Frontal cortex (tissue), 3 donors: ENCODE measurements at regions not wholly inside any gene's neighbourhood (a gene's known extent, or its start where the extent isn't known, plus 50 kb on each side); places are given as distances from the start of the nearest gene placed in this dataset.

Experiments
- DNase-seq, 2 donors: peaks; one replicate each; pipeline ENCODE4 v3.0.0; 2012; ENCODE audit warnings: low spot score in 2 of 2
- FAIRE-seq: peaks from 2 replicates; lab custom pipeline; 2012; peaks lifted over from hg19 to GRCh38; lab: Jason Lieb, UNC
- donor health status: control.
- donor health status: control.
- donor health status: control.

DNA sequence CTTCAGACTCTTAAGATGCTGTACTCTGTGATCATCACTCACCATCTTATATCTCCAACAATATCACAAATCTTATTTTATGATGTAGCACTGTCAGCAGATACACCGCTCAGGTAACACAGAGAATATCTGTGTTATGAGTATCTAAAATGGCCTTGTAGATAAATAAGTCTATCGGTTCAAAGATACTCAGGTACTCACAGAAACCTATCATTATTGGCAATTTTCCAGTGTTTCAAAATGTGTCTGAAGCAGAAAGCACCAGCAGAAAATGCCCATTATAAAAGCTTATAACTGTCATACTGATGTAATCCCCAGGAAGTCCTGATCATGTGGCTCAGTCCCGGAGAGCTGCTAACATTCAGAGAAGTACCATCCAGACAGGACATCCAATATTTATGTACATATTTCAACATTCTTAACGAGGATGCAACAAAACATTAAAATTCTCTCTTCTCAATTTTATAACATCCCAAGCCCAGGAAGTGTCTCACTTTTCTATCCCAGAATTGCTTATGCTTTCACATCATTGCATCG is 190.7 kb upstream of the LMNTD1 start:
- FAIRE-seq: no peak
- no peak for DNase-seq

GRCh38 chr12:25744313-25744712 is 191.2 kb upstream of the LMNTD1 start:
- no peak for DNase-seq
- FAIRE-seq: no peak

DNA sequence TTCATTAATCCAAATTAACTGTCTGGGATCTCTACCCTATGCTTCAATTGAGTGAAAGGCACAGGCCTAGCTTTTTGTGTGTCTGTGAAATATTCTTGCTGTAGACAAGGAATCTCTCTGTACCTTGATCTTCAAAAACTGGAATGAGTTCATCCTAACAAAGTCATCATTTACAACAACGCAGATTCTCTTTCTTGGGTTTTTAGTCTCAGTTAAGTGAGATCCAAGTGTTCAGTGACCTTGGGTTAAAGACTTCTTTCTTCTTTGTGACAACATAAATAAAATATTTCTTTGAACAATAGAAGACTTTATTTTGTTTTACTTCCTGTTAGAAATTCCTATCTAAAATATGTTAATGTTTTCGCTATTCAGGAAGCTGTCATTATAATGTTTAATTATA is 192.2 kb upstream of the LMNTD1 start:
- FAIRE-seq (peak; percentile 56), DNase-seq (no peak)

DNA sequence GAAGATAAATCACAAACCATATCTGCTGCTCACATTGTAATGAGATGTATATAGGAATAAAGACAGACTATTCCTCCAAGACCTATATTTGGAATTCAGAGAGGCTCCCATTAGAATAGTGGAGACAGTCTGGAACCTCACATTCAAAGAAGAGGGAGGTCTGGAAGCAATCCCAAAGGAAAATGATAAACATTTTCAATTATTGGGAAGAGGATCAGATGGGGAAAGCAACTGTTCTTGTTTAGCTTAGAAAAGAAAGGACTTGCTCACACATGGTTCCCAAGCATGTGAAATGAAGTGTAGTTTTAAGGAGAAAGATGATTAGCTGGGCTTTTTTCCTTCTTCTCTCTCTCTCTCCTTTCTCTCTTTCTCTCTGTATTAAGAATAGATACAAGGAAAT is 193.0 kb upstream of the LMNTD1 start:
- no peak for DNase-seq
- no peak for FAIRE-seq

DNA sequence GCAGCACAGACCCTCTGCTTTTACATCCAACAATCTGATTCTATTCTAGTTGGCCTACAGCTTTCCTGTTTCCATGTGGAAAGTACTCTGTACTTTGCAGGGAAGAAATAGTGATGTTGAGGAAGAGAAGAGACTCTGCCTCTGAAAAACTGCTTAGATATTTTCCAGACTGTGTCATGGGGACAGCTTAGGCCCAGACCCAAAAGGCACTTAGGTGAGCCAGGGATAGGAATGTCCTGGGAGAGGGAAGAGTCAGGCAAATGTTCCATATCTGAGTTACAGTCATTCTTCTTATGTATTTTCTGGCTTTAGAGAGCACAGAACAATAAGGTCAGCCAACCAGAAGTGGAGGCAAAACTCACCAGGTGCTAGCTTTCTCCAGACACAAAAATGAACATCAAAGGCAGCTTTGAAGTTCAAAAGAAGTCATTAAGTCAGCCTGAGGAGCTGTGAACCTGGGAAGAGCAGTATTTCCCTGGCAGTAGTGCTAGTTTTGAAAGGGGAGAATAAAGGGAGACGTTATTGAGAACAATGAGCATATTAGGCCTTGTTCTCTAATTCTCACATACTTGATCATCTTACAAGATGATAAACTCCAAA is 199.7 kb upstream of the LMNTD1 start:
- FAIRE-seq (no peak), DNase-seq (no peak)

- DNase-seq: no peak
- no peak for FAIRE-seq
Observed at GRCh38 chr12:25755136-25755970, 202.3 kb upstream of the LMNTD1 start.

DNA sequence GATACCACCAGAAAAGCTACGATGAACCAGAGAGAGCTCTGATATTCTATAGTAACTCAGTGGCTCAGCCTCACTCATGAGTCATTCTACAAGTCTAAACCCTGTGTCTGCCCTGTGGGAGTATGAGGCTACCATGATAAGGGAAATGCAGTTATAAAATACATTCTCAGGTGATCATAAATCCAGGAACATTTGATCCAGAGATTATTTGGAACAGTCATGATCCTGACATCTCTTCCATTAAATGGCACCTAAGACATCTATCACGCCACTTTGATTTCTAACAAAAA is 202.6 kb upstream of the RASSF8 start:
- FAIRE-seq (no peak), DNase-seq (no peak)

GRCh38 chr12:25757037-25757665 is 201.3 kb upstream of the RASSF8 start:
- FAIRE-seq: no peak
- DNase-seq: no peak

DNA sequence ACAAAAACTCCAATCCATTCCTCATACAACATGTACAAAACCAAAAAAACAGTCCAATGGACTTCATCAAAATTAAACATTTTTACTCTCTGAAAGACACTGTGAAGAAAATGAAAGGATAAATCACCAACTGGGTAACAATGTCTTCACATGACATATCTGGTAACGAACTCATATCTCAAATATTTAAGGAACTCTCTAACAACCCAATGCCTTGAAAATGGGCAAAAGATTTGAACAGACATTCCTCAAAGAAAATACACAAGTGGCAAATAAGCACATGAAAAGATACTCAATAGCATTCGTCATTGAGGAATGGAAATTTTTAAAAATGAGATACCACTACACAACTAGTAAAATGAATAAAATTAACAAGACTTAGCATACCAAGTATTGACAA is 198.7 kb upstream of the RASSF8 start:
- DNase-seq (no peak), FAIRE-seq (no peak)

GRCh38 chr12:25761356-25761755 is 197.1 kb upstream of the RASSF8 start:
- DNase-seq (no peak), FAIRE-seq (no peak)

GRCh38 chr12:25764409-25764808 is 194.1 kb upstream of the RASSF8 start:
- DNase-seq (no peak), FAIRE-seq (no peak)

- no peak for FAIRE-seq
- no peak for DNase-seq
Observed at GRCh38 chr12:25764892-25765291, 193.6 kb upstream of the RASSF8 start.

DNA sequence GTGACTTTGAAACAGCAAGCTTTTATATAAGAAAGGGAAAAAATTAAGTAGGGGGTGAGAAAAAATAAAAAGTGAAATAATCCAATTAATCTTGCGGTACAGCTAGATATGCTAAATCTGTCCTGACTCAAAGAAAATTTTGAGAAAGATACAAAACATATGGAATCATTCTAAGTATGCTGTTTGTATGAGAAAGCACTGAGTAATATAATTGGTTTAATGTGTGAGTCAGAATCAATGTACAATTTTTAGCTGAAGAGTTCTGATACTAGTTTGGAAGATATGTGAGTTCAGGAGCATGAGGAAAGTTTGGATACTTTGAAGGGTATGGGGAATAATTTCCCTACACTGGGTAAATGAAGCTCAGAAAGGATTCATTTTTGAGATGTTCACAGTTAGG is 190.9 kb upstream of the RASSF8 start:
- no peak for FAIRE-seq
- no peak for DNase-seq

GRCh38 chr12:25768151-25768550 is 190.3 kb upstream of the RASSF8 start:
- no peak for DNase-seq
- FAIRE-seq: no peak

DNA sequence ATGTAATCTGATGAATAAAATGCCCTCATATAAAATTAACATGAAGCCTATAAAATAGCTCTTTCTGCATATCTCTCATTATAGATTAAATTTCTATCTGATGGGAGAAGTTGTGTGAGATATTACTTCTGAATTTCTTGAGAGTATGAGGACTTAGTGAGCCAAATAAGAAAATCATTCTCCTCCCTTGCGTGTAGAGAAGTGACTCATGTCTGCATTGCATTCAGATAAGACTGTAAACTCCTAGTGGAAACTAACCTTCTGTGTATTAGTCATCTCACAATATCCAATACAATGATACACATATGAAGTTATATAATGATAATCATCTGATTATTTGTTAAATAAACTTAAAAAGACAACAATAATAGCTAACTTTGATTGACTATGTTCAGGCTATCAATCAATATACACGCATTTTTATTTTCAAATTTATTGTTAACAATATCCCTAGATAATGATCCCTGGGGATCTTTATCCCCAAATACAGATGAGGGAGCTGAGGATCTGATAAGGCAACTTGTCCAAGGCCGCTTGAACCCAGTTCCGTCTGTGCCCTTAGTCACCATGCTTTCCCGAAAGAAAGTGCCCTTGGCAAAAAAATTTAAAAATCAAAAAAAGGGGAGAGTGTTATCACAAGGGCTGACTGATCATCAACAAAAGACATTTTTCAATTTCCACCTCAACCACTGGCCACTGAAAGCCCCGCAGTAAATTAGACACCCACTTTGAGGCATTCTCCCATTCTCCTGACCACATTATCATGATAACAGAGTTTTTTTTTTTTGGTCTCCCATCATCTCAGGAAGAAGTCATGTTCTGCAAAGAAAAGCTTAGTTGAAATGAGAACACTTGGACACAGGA is 189.2 kb upstream of the RASSF8 start:
- FAIRE-seq: no peak
- no peak for DNase-seq

DNA sequence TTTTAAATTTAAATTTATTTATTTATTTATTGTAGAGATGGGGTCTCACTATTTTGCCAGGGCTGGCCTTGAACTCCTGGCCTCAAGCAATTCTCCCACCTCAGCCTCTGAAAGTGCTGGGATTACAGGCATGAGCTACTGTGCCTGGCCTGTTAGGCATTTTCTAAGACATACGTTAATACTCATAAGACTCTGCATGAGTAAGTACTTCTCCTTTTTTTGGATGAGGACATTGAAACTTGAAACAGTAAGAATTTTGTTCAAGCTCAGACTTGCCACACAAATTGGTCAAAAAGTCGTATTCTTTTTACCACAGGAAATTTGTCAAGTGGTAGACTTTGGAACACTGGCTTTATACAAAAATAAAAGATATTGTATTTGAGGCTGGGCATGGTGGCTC is 187.4 kb upstream of the RASSF8 start:
- no peak for FAIRE-seq
- DNase-seq: no peak

DNA sequence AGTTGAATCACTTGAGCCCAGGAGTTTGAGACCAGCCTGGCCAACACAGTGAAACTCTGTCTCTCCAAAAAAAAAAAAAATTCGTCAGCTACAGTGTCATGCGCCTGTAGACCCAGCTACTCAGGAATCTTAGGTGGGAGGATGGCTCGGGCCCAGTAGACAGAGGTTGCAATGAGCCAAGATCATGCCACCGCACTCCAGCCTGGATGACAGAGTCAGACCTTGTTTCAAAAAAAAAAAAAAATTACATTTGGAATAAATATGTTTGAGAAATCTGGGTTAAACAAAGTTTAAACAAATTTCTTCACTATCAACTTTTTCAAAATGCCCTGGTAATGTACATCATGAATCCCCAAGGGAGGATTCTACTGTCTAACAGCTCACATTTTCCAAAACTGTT is 187.0 kb upstream of the RASSF8 start:
- no peak for DNase-seq
- no peak for FAIRE-seq

DNA sequence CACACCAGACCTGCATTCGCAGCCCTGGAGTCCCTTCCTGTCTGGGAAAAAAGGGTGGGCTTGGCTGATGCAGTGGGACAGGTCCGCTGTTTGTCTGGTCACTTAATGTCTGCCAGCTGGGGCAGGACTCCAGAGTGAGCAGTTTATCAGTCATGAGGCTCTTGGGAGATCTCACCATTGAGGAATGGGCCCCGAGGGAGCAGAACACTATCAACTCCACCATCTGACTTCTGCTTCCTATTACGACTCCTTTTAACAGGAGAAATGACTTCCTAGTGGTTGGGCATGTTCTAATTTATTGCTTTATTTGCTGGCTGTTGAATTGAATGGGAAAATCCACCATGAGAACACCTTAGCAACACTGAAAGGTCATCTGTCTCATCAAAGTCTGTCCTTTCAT is 182.5 kb upstream of the RASSF8 start:
- DNase-seq: no peak
- no peak for FAIRE-seq

- no peak for FAIRE-seq
- no peak for DNase-seq
Observed at GRCh38 chr12:25780771-25781170, 177.7 kb upstream of the RASSF8 start.

DNA sequence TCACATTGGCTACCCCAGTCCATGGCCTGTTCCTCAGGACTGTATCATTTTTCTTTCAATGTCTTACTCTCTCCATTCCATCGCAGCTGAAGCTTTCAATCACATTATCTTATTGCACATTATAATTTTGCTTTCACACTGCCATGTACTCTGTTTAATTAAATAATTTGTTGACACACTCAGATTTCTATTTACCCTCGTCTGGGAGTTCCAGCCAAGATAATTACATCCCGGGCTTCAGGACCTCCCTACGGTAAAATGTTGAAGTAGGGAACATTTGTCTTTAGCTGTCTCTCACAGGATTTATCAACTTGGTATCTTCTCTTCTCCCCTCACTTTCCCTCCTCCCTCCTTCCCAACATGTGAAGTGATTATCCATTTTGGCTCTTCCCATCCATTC is 177.2 kb upstream of the RASSF8 start:
- FAIRE-seq (no peak), DNase-seq (no peak)
